ENCODE measurements at regions not wholly inside any gene's neighbourhood (a gene's known extent, or its start where the extent isn't known, plus 50 kb on each side); places are given as distances from the start of the nearest gene placed in this dataset.

DNA sequence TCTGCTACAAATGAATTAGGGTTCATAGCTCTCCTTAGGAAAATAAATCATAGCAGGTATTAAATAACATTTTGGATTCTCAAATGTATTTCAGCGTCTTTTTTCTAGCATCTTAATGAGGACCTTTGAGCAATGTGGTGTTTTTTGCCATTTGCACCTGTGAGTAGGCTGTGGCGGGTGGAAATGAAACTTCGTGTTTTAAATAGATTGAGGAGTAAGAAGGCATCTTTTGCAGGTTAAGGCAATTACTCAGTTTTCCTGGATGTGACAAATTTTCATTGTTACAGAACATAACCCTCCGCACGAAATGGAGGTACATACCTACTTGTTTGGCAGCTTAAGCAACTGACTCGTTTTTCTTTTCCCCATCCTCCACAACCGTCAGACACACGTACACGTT is 708.9 kb upstream of the NRSN1 start:
- 71 to 83% (median 79%) methylated on average over 9 of the region's 9 CpGs for WGBS, 3 donors
- no peak for ATAC-seq
- intact Hi-C loops (cut with DNase I) = no loop called here

DNA sequence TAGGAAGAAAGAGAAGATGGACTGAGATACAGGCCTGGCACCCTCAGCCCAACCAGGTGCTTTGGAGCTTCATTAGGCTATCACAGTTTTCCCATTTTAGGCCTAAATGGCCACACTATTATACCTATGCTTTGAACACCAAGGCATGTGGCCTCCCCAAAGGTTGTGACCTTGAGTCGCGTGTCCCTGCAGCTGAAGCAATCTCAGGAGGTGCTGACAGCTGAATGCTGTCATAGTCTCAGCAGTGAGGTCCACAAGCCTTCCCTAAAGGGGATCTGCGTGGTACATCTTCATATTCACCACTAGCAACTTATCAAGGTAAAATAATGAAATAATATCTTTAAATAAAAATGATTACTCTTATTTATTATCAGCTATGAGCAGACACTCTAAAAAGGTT is 707.9 kb upstream of the NRSN1 start:
- ATAC-seq (no peak), DNase-seq (no peak)
- Histone ChIP-seq H3K36me3 (ENCODE audit: insufficient read depth in 1 of 2, low read depth in 1 of 2) (no peaks in the 10 kb centered on the region), H3K27me3 (ENCODE audit: insufficient read depth in 3 of 3, low read length in 2 of 3) (no peaks in the 10 kb centered on the region), H3K4me3 (no peak overlapping the region), H3K27ac (no peak overlapping the region), H3K4me1 (no peaks in the 10 kb centered on the region), H3K9me3 (no peaks in the 10 kb centered on the region)
- intact Hi-C loops (cut with DNase I) = no loop called here
- 74 to 79% (median 76%) methylated on average over 3 of the region's 3 CpGs for WGBS, 3 donors
- TF ChIP-seq, protein P1, sequence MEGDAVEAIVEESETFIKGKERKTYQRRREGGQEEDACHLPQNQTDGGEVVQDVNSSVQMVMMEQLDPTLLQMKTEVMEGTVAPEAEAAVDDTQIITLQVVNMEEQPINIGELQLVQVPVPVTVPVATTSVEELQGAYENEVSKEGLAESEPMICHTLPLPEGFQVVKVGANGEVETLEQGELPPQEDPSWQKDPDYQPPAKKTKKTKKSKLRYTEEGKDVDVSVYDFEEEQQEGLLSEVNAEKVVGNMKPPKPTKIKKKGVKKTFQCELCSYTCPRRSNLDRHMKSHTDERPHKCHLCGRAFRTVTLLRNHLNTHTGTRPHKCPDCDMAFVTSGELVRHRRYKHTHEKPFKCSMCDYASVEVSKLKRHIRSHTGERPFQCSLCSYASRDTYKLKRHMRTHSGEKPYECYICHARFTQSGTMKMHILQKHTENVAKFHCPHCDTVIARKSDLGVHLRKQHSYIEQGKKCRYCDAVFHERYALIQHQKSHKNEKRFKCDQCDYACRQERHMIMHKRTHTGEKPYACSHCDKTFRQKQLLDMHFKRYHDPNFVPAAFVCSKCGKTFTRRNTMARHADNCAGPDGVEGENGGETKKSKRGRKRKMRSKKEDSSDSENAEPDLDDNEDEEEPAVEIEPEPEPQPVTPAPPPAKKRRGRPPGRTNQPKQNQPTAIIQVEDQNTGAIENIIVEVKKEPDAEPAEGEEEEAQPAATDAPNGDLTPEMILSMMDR (IDR thresholded peaks at IDR 0.05) = no peak

More for the DNA sequence above, 708.9 kb upstream of the NRSN1 start:
- DNase-seq = no peak
- Histone ChIP-seq H3K9me3 (no peaks in the 10 kb centered on the region), H3K27me3 (ENCODE audit: insufficient read depth in 3 of 3, low read length in 2 of 3) (no peaks in the 10 kb centered on the region), H3K27ac (no peak overlapping the region), H3K4me1 (no peaks in the 10 kb centered on the region), H3K36me3 (ENCODE audit: insufficient read depth in 1 of 2, low read depth in 1 of 2) (no peaks in the 10 kb centered on the region), H3K4me3 (no peak overlapping the region)
- TF ChIP-seq, protein P1 (IDR thresholded peaks at IDR 0.05) = no peak

DNA sequence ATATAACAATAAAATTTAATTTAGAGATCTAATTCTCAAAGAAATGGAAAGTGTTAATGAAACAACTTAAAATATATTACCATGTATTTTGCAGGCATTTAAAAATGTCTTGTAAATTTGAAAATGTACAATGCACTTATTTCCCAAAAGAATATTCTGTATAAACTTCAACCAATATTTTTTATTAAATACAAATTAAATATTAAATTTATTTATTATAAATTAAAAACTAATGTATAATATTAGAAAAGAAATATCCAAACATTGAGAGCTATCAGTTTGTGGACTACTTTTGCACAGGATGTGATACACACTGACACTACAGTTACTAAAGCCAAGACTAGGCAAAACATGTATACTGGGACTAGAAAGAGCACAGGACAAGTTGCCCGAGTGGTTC is 707.0 kb upstream of the NRSN1 start:
- DNase-seq (no peak), ATAC-seq (no peak)
- Histone ChIP-seq H3K9me3 (no peaks in the 10 kb centered on the region), H3K27me3 (ENCODE audit: insufficient read depth in 3 of 3, low read length in 2 of 3) (no peaks in the 10 kb centered on the region), H3K4me3 (no peak overlapping the region), H3K27ac (no peak overlapping the region), H3K36me3 (ENCODE audit: insufficient read depth in 1 of 2, low read depth in 1 of 2) (no peaks in the 10 kb centered on the region), H3K4me1 (no peaks in the 10 kb centered on the region)
- TF ChIP-seq, protein P1 (IDR thresholded peaks at IDR 0.05) = no peak
- 94 to 97% (median 97%) methylated on average over 1 of the region's 1 CpG for WGBS, 3 donors
- intact Hi-C loops (cut with DNase I) = no loop called here

DNA sequence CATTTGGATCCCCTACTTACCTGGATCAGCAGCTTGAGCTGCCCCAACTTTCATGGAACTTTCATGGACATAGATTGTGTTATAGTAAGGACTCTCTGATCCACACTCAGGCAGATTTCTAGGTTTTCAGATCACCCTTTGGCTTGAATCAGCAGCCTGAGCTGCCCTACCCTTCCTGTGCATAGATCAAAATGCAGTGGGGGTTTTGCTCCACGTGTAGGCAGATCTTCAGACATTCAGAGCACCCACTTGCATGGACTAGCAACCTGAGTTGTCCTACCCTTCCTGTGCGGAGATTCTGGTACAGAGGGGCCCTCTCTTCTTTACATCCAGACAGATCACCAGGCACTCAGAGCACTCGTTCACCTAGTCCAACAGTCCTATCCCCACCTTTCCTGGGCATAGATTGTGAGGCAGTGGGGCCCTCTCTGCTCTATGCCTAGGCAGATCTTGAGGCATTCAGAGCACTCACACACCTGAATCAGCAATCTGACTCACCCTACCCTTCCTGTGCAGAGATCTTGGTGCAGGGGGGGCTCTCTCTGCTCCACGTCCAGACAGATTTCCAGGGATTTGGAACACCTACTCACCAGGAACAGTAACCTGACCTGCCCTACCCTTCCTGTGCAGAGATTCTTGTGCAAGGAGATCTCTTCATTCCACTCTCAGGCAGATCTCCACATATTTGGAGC is 705.2 kb upstream of the NRSN1 start:
- no peak for DNase-seq
- H3K27ac ChIP-seq = no peak overlapping the region
- WGBS, 3 donors = 87 to 91% (median 90%) methylated on average over 4 of the region's 4 CpGs
- intact Hi-C loops (cut with DNase I) = no loop called here
- no peaks in the 10 kb centered on the region for H3K9me3 ChIP-seq
- ATAC-seq = no peak
- no peak overlapping the region for H3K4me3 ChIP-seq
- H3K4me1 ChIP-seq = no peaks in the 10 kb centered on the region
- TF ChIP-seq, protein P1 (IDR thresholded peaks at IDR 0.05) = no peak
- no peaks in the 10 kb centered on the region for H3K27me3 ChIP-seq (ENCODE audit: insufficient read depth in 3 of 3, low read length in 2 of 3)
- no peaks in the 10 kb centered on the region for H3K36me3 ChIP-seq (ENCODE audit: insufficient read depth in 1 of 2, low read depth in 1 of 2)

DNA sequence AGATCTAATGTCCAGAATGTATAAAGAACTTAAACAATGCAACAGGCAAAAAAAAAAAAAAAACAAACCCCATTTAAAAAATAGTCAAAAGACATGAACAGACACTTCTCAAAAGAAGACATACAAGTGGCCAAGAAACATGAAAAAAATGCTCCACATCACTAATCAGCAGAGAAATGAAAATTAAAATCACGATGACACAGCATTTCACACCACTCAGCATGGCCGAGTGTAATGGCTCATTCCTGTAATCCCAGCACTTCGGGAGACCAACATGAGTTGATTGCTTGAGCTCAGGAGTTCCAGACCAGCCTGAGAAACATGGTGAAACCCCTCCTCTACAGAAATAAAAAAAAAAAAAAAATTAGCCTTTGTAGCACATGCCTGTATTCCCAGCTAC is 701.4 kb upstream of the NRSN1 start:
- Histone ChIP-seq H3K4me1 (no peaks in the 10 kb centered on the region), H3K4me3 (no peak overlapping the region), H3K36me3 (ENCODE audit: insufficient read depth in 1 of 2, low read depth in 1 of 2) (no peaks in the 10 kb centered on the region), H3K27me3 (ENCODE audit: insufficient read depth in 3 of 3, low read length in 2 of 3) (no peaks in the 10 kb centered on the region), H3K27ac (no peak overlapping the region), H3K9me3 (no peaks in the 10 kb centered on the region)
- 35 to 58% (median 42%) methylated on average over 3 of the region's 3 CpGs for WGBS, 3 donors
- TF ChIP-seq, protein P1 (IDR thresholded peaks at IDR 0.05) = no peak
- intact Hi-C loops (cut with DNase I) = no loop called here
- DNase-seq (no peak), ATAC-seq (no peak)
